ENCODE measurements at regions not wholly inside any gene's neighbourhood (a gene's known extent, or its start where the extent isn't known, plus 50 kb on each side); places are given as distances from the start of the nearest gene placed in this dataset.

- Histone ChIP-seq H3K14ac (ENCODE audit: insufficient read depth, low read length) (no peak overlapping the region), H4K5ac (ENCODE audit: insufficient read length, low read depth, low read length) (no peak overlapping the region), H3K56ac (ENCODE audit: insufficient read length, low read depth, low read length) (no peak overlapping the region), H2BK5ac (ENCODE audit: insufficient read length, low read length) (no peak overlapping the region), H3K23me2 (ENCODE audit: insufficient read length, low read depth, low read length, poor library complexity, severe bottlenecking) (no peaks in the 10 kb centered on the region), H3K27ac (ENCODE audit: insufficient read length, low read depth, low read length) (no peak overlapping the region), H3K4me2 (ENCODE audit: insufficient read depth, insufficient read length, low read length) (no peak overlapping the region), H2AFZ (ENCODE audit: low read length) (no peak overlapping the region), H4K20me1 (ENCODE audit: control insufficient read depth, insufficient read depth, insufficient read length) (no peaks in the 10 kb centered on the region), H3K27me3 (ENCODE audit: insufficient read depth, low read length) (no peaks in the 10 kb centered on the region), H4K8ac (replicated peaks; ENCODE audit: insufficient read length, low read depth, low read length) (no peak overlapping the region), H3K23ac (ENCODE audit: insufficient read length, low read depth, low read length) (no peak overlapping the region), H2BK12ac (ENCODE audit: insufficient read length, low read depth, low read length) (no peak overlapping the region), H2BK20ac (ENCODE audit: low read depth, low read length, poor library complexity, severe bottlenecking) (no peak overlapping the region), H3K9ac (ENCODE audit: extremely low read depth, insufficient read length, low read length) (no peak overlapping the region), H3K4ac (ENCODE audit: low read depth, low read length) (no peak overlapping the region), H3K79me1 (ENCODE audit: insufficient read depth, low read depth, low read length, poor library complexity, severe bottlenecking) (no peaks in the 10 kb centered on the region), H2AK5ac (ENCODE audit: insufficient read length, low read length) (no peak overlapping the region), H3K18ac (ENCODE audit: insufficient read length, low read depth, low read length) (no peak overlapping the region), H3K4me1 (ENCODE audit: insufficient read depth, low read length) (no peaks in the 10 kb centered on the region), H2BK120ac (ENCODE audit: low read depth, low read length, poor library complexity, severe bottlenecking) (no peak overlapping the region), H2BK15ac (ENCODE audit: low read depth, low read length) (no peak overlapping the region), H3T11ph (ENCODE audit: low read length) (no peak overlapping the region), H4K91ac (ENCODE audit: insufficient read length, low read depth, low read length) (no peak overlapping the region), H3K79me2 (ENCODE audit: insufficient read depth, low read length) (no peaks in the 10 kb centered on the region), H3K9me3 (ENCODE audit: control insufficient read depth, low read depth, low read length) (no peaks in the 10 kb centered on the region)
- Mint-ChIP-seq H3K27ac (no peak overlapping the region), H3K4me3 (no peak overlapping the region), H3K36me3 (ENCODE audit: insufficient read depth in 1 of 3, low read depth in 3 of 3) (no peaks in the 10 kb centered on the region), H3K9me3 (no peaks in the 10 kb centered on the region), H3K27me3 (ENCODE audit: low read depth) (peaks cover 6% of the 10 kb centered on the region), H3K4me1 (peaks cover 0 to 7% of the 10 kb centered on the region in 2 experiments; a peak in 1 of 4 replicates)
- TF ChIP-seq CTCF (conservative IDR thresholded peaks at IDR 0.05) = no peak
- DNase-seq = no peak
- WGBS (ENCODE audit: extremely low coverage, insufficient read length, low lambda C conversion rate) = no CpG with 5 or more reads among the region's 2 CpGs
Observed at GRCh38 chr10:130709415-130709814, 573.2 kb downstream of the GLRX3 start.

Data from H9 (cell line).